OCI-LY3 (cell line): ENCODE measurements at regions not wholly inside any gene's neighbourhood (a gene's known extent, or its start where the extent isn't known, plus 50 kb on each side); places are given as distances from the start of the nearest gene placed in this dataset.

Experiments used
- EZH2phosphoT487 ChIP-seq: fragments of 200-600 bp; shearing (Covaris generic); IDR thresholded peaks from 2 replicates; pipeline ENCODE4 v1.6.1; 2018; ENCODE audit warnings: antibody characterized with exemption, mixed run types, low read depth
- TF ChIP-seq, protein P1 (sequence below): fragments of 200-600, 300-600 bp; sonication (generic); IDR thresholded peaks from 2 replicates; pipeline ENCODE4 v1.5.1; 2014; ENCODE audit warnings: antibody characterized with exemption, low read length, low read depth

DNA sequence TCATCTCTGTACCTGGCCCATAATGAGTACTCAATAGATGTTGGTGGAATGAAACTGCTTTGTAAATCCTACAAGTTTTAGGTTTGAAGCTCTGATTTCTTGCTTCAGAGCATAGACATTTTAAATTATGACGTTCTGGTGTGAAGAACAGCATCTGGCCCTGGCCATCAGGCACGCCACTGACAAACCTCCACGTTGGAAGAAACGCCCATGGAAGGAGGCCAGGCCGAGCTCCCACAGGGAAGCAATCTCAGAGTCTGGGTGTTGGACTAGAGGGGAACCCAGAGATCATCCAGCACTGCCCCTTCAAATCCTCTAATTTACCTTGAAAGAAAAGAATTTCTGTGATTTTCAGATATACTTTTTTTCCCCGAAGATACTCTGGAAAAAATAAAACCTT, 328.1 kb upstream of the RGMA start:
- TF ChIP-seq EZH2phosphoT487, result no peak
- TF ChIP-seq, protein P1, sequence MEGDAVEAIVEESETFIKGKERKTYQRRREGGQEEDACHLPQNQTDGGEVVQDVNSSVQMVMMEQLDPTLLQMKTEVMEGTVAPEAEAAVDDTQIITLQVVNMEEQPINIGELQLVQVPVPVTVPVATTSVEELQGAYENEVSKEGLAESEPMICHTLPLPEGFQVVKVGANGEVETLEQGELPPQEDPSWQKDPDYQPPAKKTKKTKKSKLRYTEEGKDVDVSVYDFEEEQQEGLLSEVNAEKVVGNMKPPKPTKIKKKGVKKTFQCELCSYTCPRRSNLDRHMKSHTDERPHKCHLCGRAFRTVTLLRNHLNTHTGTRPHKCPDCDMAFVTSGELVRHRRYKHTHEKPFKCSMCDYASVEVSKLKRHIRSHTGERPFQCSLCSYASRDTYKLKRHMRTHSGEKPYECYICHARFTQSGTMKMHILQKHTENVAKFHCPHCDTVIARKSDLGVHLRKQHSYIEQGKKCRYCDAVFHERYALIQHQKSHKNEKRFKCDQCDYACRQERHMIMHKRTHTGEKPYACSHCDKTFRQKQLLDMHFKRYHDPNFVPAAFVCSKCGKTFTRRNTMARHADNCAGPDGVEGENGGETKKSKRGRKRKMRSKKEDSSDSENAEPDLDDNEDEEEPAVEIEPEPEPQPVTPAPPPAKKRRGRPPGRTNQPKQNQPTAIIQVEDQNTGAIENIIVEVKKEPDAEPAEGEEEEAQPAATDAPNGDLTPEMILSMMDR, result no peak
